SK-N-SH (cell line): ENCODE measurements at regions not wholly inside any gene's neighbourhood (a gene's known extent, or its start where the extent isn't known, plus 50 kb on each side); places are given as distances from the start of the nearest gene placed in this dataset.

Source experiments
- CTCF ChIA-PET: fragments of 300-600, 350-600 bp; formaldehyde crosslinking; extraction: SDS; loops from one replicate; lab custom pipeline; 2021; lab: Yijun Ruan, JAX
- POLR2A ChIA-PET: fragments of 350-600 bp; sonication (Branson Sonifier 250); formaldehyde crosslinking; extraction: SDS; loops from one replicate; lab custom pipeline; 2020; ENCODE audit warnings: antibody characterized with exemption, inconsistent platforms; lab: Yijun Ruan, JAX
- DNase-seq: peaks from one replicate; pipeline ENCODE4 v3.0.0; 2012
- H2AFZ ChIP-seq: fragments of 200-600 bp; sonication (generic); 2 replicates; pipeline ENCODE4 v1.8.1; 2016; ENCODE audit warnings: antibody characterized with exemption, mild to moderate bottlenecking, low read depth
- H3F3A ChIP-seq: fragments of 200-600 bp; sonication (generic); replicated peaks from 2 replicates; pipeline ENCODE3; 2016; ENCODE audit warnings: antibody characterized with exemption, mild to moderate bottlenecking; ENCODE audit not compliant: insufficient read depth
- H3K27ac ChIP-seq, 2 experiments: fragments of 200-500 bp in 1 of 2; fragments of 200-600 bp in 1 of 2; sonication (Bioruptor generic) in 1 of 2; sonication (generic), shearing (Covaris generic) in 1 of 2; 2 replicates each; pipeline versions ENCODE4 v1.5.1 to v1.6.1; 2014 to 2016; ENCODE audit warnings: low read depth in 2 of 2, inconsistent platforms in 1 of 2, low read length in 1 of 2, mild to moderate bottlenecking in 1 of 2, mixed read lengths in 1 of 2
- H3K27me3 ChIP-seq: fragments of 200-600 bp; sonication (generic), shearing (Covaris generic); 2 replicates; pipeline ENCODE4 v1.6.1; 2016; ENCODE audit warnings: mixed run types; ENCODE audit not compliant: insufficient read depth
- H3K36me3 ChIP-seq, 2 experiments: fragments of 200-500 bp in 1 of 2; fragments of 200-600 bp in 1 of 2; sonication (Bioruptor generic) in 1 of 2; sonication (generic) in 1 of 2; replicated peaks in 1 of 2; 2 replicates each; pipeline versions ENCODE3 to v1.5.1; 2014 to 2016; ENCODE audit warnings: low read length in 1 of 2, mild to moderate bottlenecking in 1 of 2; ENCODE audit not compliant: insufficient read depth in 2 of 2, control insufficient read depth in 1 of 2
- H3K4me1 ChIP-seq, 2 experiments: fragments of 200-500 bp in 1 of 2; fragments of 200-600 bp in 1 of 2; sonication (Bioruptor generic) in 1 of 2; sonication (generic), shearing (Covaris generic) in 1 of 2; 2 replicates each; pipeline versions ENCODE4 v1.5.1 to v1.6.1; 2014 to 2016; ENCODE audit warnings: low read depth in 1 of 2, low read length in 1 of 2, mixed run types in 1 of 2; ENCODE audit not compliant: insufficient read depth in 2 of 2, control insufficient read depth in 1 of 2
- H3K4me2 ChIP-seq: fragments of 200-600 bp; sonication (generic), shearing (Covaris generic); 2 replicates; pipeline ENCODE4 v1.6.1; 2017; ENCODE audit warnings: mixed run types
- H3K4me3 ChIP-seq, 2 experiments: fragments of 200-500 bp in 1 of 2; fragments of 200-600 bp in 1 of 2; sonication (Bioruptor generic) in 1 of 2; sonication (generic), shearing (Covaris generic) in 1 of 2; 2 replicates each; pipeline versions ENCODE4 v1.5.1 to v1.8.1; 2014 to 2016; ENCODE audit warnings: low read depth in 2 of 2, inconsistent platforms in 1 of 2, low read length in 1 of 2, mild to moderate bottlenecking in 1 of 2, mixed read lengths in 1 of 2, moderate library complexity in 1 of 2
- H3K79me2 ChIP-seq: fragments of 200-600 bp; sonication (generic); 2 replicates; pipeline ENCODE4 v1.8.1; 2017; ENCODE audit warnings: mild to moderate bottlenecking; ENCODE audit not compliant: insufficient read depth
- H3K9ac ChIP-seq: fragments of 200-600 bp; sonication (generic); 2 replicates; pipeline ENCODE4 v1.6.1; 2017; ENCODE audit warnings: mixed run types
- H3K9me2 ChIP-seq: fragments of 200-600 bp; sonication (generic); 2 replicates; pipeline ENCODE4 v1.6.1; 2017; ENCODE audit warnings: mixed run types
- H3K9me3 ChIP-seq: fragments of 200-600 bp; sonication (generic); 2 replicates; pipeline ENCODE4 v1.6.1; 2017; ENCODE audit warnings: mixed run types, mild to moderate bottlenecking, moderate library complexity
- H4K20me1 ChIP-seq: fragments of 200-600 bp; sonication (generic); 2 replicates; pipeline ENCODE4 v1.6.1; 2017; ENCODE audit warnings: mild to moderate bottlenecking, mixed run types; ENCODE audit not compliant: insufficient read depth
- CHD2 ChIP-seq: fragments of 150-350 bp; IDR thresholded peaks from 2 replicates; pipeline ENCODE4 v1.6.1; 2018; ENCODE audit warnings: low read length; ENCODE audit not compliant: partially characterized antibody
- CTCF ChIP-seq: fragments of 200-600 bp; sonication (generic); IDR thresholded peaks from 2 replicates; pipeline ENCODE4 v1.6.1; 2017; ENCODE audit warnings: antibody characterized with exemption, mild to moderate bottlenecking, moderate library complexity
- FOXJ3 ChIP-seq: sonication (generic); formaldehyde crosslinking; IDR thresholded peaks from 2 replicates; pipeline ENCODE4 v1.5.1; 2020; ENCODE audit warnings: mild to moderate bottlenecking, missing genetic modification reagents
- FOXM1 ChIP-seq: IDR thresholded peaks from 2 replicates; pipeline ENCODE4 v1.4.0; 2012; ENCODE audit warnings: low read depth, mild to moderate bottlenecking
- GABPA ChIP-seq: IDR thresholded peaks from 2 replicates; pipeline ENCODE4 v1.4.0; 2012; ENCODE audit warnings: low read depth, mild to moderate bottlenecking
- GATA2 ChIP-seq: sonication (generic); formaldehyde crosslinking; IDR thresholded peaks from 2 replicates; pipeline ENCODE4 v1.5.0; 2020; ENCODE audit warnings: mild to moderate bottlenecking, missing genetic modification reagents
- IRF3 ChIP-seq: fragments of 150-350 bp; IDR thresholded peaks from 2 replicates; pipeline ENCODE4 v1.6.1; 2016; ENCODE audit warnings: mild to moderate bottlenecking, low read depth, low read length
- JUND ChIP-seq: IDR thresholded peaks from 2 replicates; pipeline ENCODE4 v1.4.0; 2012
- MEF2A ChIP-seq: IDR thresholded peaks from 2 replicates; pipeline ENCODE4 v1.4.0; 2012; ENCODE audit warnings: low read depth, borderline replicate concordance
- MXI1 ChIP-seq: IDR thresholded peaks from 2 replicates; pipeline ENCODE4 v1.6.1; 2012; ENCODE audit warnings: mild to moderate bottlenecking, low read depth, low read length, improper control_type of control experiment
- RXRA ChIP-seq: IDR thresholded peaks from 2 replicates; pipeline ENCODE4 v1.4.0; 2012; ENCODE audit warnings: low read depth, mild to moderate bottlenecking, borderline replicate concordance
- SIN3A ChIP-seq: IDR thresholded peaks from 2 replicates; pipeline ENCODE4 v1.6.1; 2012; ENCODE audit warnings: low read depth, mild to moderate bottlenecking, low read length, moderate library complexity, borderline replicate concordance
- TAF1 ChIP-seq: IDR thresholded peaks from 2 replicates; pipeline ENCODE4 v1.6.1; 2012; ENCODE audit warnings: low read depth, mild to moderate bottlenecking, low read length, moderate library complexity, borderline replicate concordance
- TCF12 ChIP-seq: IDR thresholded peaks from 2 replicates; pipeline ENCODE4 v1.4.0; 2012
- YY1 ChIP-seq: IDR thresholded peaks from 2 replicates; pipeline ENCODE4 v1.4.0; 2012; ENCODE audit warnings: low read depth, mild to moderate bottlenecking
- ZBTB33 ChIP-seq: IDR thresholded peaks from 2 replicates; pipeline ENCODE4 v1.4.0; 2012; ENCODE audit warnings: low read depth, borderline replicate concordance
- WGBS: methylation state at CpG from one replicate; pipeline ENCODE4 v1.1.6; 2017; ENCODE audit warnings: low lambda C conversion rate; 5-methylcytosine and 5-hydroxymethylcytosine counted together
- TF ChIP-seq, protein P1 (sequence below): IDR thresholded peaks from 2 replicates; pipeline ENCODE4; 2012

DNA sequence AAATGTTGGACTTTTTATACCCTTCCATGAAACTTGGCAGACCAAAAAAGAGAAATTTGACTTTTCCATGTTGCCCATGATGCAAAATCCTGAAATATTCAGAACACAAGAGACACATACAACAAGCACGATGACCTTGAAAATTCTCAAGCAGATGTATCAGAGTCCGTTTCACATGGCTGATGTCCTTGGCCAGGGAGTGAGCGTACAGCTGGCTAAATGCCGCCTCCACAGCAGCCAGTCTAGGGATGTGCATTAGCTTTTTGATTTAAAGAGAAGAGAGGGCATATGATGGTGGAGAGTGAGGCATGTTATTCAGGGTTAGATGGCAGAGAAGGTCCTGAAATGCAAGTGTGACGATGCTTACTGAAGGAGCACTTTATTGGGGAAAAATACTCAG is 148.0 kb upstream of the SEMA6A start:
- ChIA-PET POLR2A (no interaction called here), CTCF (interaction anchor here (1.1 to 1.2 kb wide), 3 partner anchors 17 to 25 kb away, joined by 3 read pairs; no protein-coding TSS in a partner anchor)
- WGBS: 43% methylated on average over 5 of the region's 5 CpGs
- Histone ChIP-seq H4K20me1 (no peaks in the 10 kb centered on the region), H3K27ac (no peak overlapping the region), H3K4me1 (no peaks in the 10 kb centered on the region; a peak in 1 of 4 replicates), H3K9ac (no peak overlapping the region), H2AFZ (no peak overlapping the region), H3K27me3 (no peaks in the 10 kb centered on the region), H3K36me3 (no peaks in the 10 kb centered on the region), H3K79me2 (no peaks in the 10 kb centered on the region), H3K4me3 (no peak overlapping the region), H3K9me2 (no peaks in the 10 kb centered on the region), H3K9me3 (no peaks in the 10 kb centered on the region), H3K4me2 (no peak overlapping the region), H3F3A (no peaks in the 10 kb centered on the region)
- DNase-seq: no peak
- TF ChIP-seq TAF1: no peak
- no peak for TF ChIP-seq IRF3
- TF ChIP-seq GABPA: no peak
- TF ChIP-seq FOXM1: no peak
- TF ChIP-seq ZBTB33: no peak
- no peak for TF ChIP-seq CHD2
- TF ChIP-seq, protein P1, sequence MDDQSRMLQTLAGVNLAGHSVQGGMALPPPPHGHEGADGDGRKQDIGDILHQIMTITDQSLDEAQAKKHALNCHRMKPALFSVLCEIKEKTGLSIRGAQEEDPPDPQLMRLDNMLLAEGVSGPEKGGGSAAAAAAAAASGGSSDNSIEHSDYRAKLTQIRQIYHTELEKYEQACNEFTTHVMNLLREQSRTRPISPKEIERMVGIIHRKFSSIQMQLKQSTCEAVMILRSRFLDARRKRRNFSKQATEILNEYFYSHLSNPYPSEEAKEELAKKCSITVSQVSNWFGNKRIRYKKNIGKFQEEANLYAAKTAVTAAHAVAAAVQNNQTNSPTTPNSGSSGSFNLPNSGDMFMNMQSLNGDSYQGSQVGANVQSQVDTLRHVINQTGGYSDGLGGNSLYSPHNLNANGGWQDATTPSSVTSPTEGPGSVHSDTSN: no peak
- no peak for TF ChIP-seq MEF2A
- no peak for TF ChIP-seq RXRA
- TF ChIP-seq CTCF: no peak
- no peak for TF ChIP-seq GATA2
- TF ChIP-seq JUND: no peak
- no peak for TF ChIP-seq TCF12
- no peak for TF ChIP-seq MXI1
- TF ChIP-seq YY1: no peak
- no peak for TF ChIP-seq SIN3A
- TF ChIP-seq FOXJ3 (CRISPR knock-in tag): no peak
